GM23248 (cell line): ENCODE measurements at regions not wholly inside any gene's neighbourhood (a gene's known extent, or its start where the extent isn't known, plus 50 kb on each side); places are given as distances from the start of the nearest gene placed in this dataset.
"Not testable (repeated sequence)": the region's sequence is repeated elsewhere in the genome, so short reads cannot be mapped to it uniquely, and the experiment has no call there.

Experiments used
- DNase-seq: peaks from one replicate; pipeline ENCODE4 v3.0.0-alpha.2; 2015
- H2AFZ ChIP-seq: fragments of 200-600 bp; sonication (generic); 2 replicates; pipeline ENCODE4 v1.6.1; 2016; ENCODE audit warnings: antibody characterized with exemption
- H3F3A ChIP-seq: fragments of 200-600 bp; sonication (generic); 2 replicates; pipeline ENCODE4 v1.6.1; 2016; ENCODE audit warnings: mild to moderate bottlenecking, antibody characterized with exemption, mixed run types; ENCODE audit not compliant: insufficient read depth
- H3K27ac ChIP-seq: fragments of 200-600 bp; sonication (generic); 2 replicates; pipeline ENCODE4 v1.5.1; 2016; ENCODE audit warnings: mild to moderate bottlenecking
- H3K27me3 ChIP-seq: fragments of 200-600 bp; sonication (generic); replicated peaks from 2 replicates; pipeline ENCODE4 v1.6.1; 2016; ENCODE audit warnings: mild to moderate bottlenecking; ENCODE audit not compliant: insufficient read depth
- H3K36me3 ChIP-seq: fragments of 200-600 bp; sonication (generic); 2 replicates; pipeline ENCODE4 v1.6.1; 2016; ENCODE audit warnings: low read depth, mild to moderate bottlenecking
- H3K4me1 ChIP-seq: fragments of 200-600 bp; sonication (generic); 2 replicates; pipeline ENCODE4 v1.6.1; 2016; ENCODE audit warnings: mild to moderate bottlenecking; ENCODE audit not compliant: insufficient read depth
- H3K4me2 ChIP-seq: fragments of 200-600 bp; sonication (generic); one replicate; pipeline ENCODE4 v1.6.1; 2016; ENCODE audit warnings: mild to moderate bottlenecking; ENCODE audit not compliant: unreplicated experiment
- H3K4me3 ChIP-seq: fragments of 200-600 bp; sonication (generic); 2 replicates; pipeline ENCODE4 v1.5.1; 2016; ENCODE audit warnings: mild to moderate bottlenecking
- H3K79me2 ChIP-seq: fragments of 200-600 bp; sonication (generic); 2 replicates; pipeline ENCODE4 v1.6.1; 2016; ENCODE audit warnings: mild to moderate bottlenecking; ENCODE audit not compliant: insufficient read depth
- H3K9ac ChIP-seq: fragments of 200-600 bp; sonication (generic); 2 replicates; pipeline ENCODE4 v1.6.1; 2016; ENCODE audit warnings: mild to moderate bottlenecking
- H3K9me2 ChIP-seq: fragments of 200-600 bp; sonication (generic); 2 replicates; pipeline ENCODE4 v1.6.1; 2016; ENCODE audit warnings: mixed run types, mild to moderate bottlenecking, moderate library complexity; ENCODE audit not compliant: insufficient read depth
- H3K9me3 ChIP-seq: fragments of 200-600 bp; sonication (generic); one replicate; pipeline ENCODE4 v1.6.1; 2017; ENCODE audit warnings: low read depth
- H4K20me1 ChIP-seq: fragments of 200-600 bp; sonication (generic); 2 replicates; pipeline ENCODE4 v1.6.0; 2016; ENCODE audit not compliant: insufficient read depth
- EZH2 ChIP-seq: fragments of 200-600 bp; sonication (generic); IDR thresholded peaks from 2 replicates; pipeline ENCODE4 v1.6.1; 2018; ENCODE audit warnings: antibody characterized with exemption, mild to moderate bottlenecking; ENCODE audit not compliant: insufficient read depth, poor library complexity, severe bottlenecking
- EZH2phosphoT487 ChIP-seq: fragments of 200-600 bp; sonication (generic); IDR thresholded peaks from 2 replicates; pipeline ENCODE4 v1.6.1; 2018; ENCODE audit warnings: antibody characterized with exemption, moderate library complexity, mild to moderate bottlenecking, low read depth; ENCODE audit not compliant: insufficient read depth
- WGBS, 2 experiments: methylation state at CpG; one replicate each; pipeline ENCODE4 v1.1.6; 2015 to 2017; ENCODE audit warnings: low lambda C conversion rate in 2 of 2, low coverage in 1 of 2; ENCODE audit errors: missing lambda C conversion rate in 2 of 2; 5-methylcytosine and 5-hydroxymethylcytosine counted together
- in situ Hi-C: fragments of 300-500 bp; cut with MboI; formaldehyde crosslinking; loops from 2 replicates; pipeline ENCODE4 v1.15.0; 2020

- WGBS, 2 experiments: 17 to 18% methylated on average over 2 of the region's 2 CpGs
- no peak for DNase-seq
- Histone ChIP-seq H3K27me3 (peaks cover 30% of the 10 kb centered on the region), H3K9ac (no peak overlapping the region), H3K36me3 (no peaks in the 10 kb centered on the region), H3K9me2 (no peaks in the 10 kb centered on the region), H4K20me1 (no peaks in the 10 kb centered on the region), H3F3A (no peaks in the 10 kb centered on the region), H3K4me2 (no peak overlapping the region), H3K27ac (no peak overlapping the region), H2AFZ (no peak overlapping the region), H3K79me2 (no peaks in the 10 kb centered on the region), H3K4me3 (no peak overlapping the region), H3K4me1 (0 out of 2 replicates have a peak, but pooled peaks cover 5% of the 10 kb centered on the region), H3K9me3 (no peaks in the 10 kb centered on the region)
- in situ Hi-C loops: no loop called here
- TF ChIP-seq EZH2phosphoT487 (no peak), EZH2 (no peak)
Observed at GRCh38 chr11:45741032-45741431, 63.9 kb upstream of the SLC35C1 start.

GRCh38 chr11:45739866-45740265 lies 65.1 kb upstream of the SLC35C1 start:
- no peak for DNase-seq
- no peaks in the 10 kb centered on the region for H4K20me1 ChIP-seq
- no peak overlapping the region for H3K27ac ChIP-seq
- no peaks in the 10 kb centered on the region for H3F3A ChIP-seq
- H3K27me3 ChIP-seq: peaks cover 30% of the 10 kb centered on the region
- 59 to 74% methylated on average over 3 of the region's 3 CpGs for WGBS, 2 experiments
- H3K4me3 ChIP-seq: no peak overlapping the region
- in situ Hi-C loops: no loop called here
- H3K9me3 ChIP-seq: no peaks in the 10 kb centered on the region
- H3K9ac ChIP-seq: no peak overlapping the region
- H3K4me1 ChIP-seq: 0 out of 2 replicates have a peak, but pooled peaks cover 5% of the 10 kb centered on the region
- no peaks in the 10 kb centered on the region for H3K79me2 ChIP-seq
- no peaks in the 10 kb centered on the region for H3K9me2 ChIP-seq
- H3K4me2 ChIP-seq: no peak overlapping the region
- no peak overlapping the region for H2AFZ ChIP-seq
- TF ChIP-seq EZH2 (no peak), EZH2phosphoT487 (no peak)
- no peaks in the 10 kb centered on the region for H3K36me3 ChIP-seq

GRCh38 chr11:45739071-45739470 lies 65.9 kb upstream of the SLC35C1 start:
- WGBS, 2 experiments: 92% methylated on average over 15 to 19 of the region's 22 CpGs
- H3K9me3 ChIP-seq, H3K36me3 ChIP-seq, in situ Hi-C loops, H3K9ac ChIP-seq, H3K4me2 ChIP-seq, DNase-seq, H3K9me2 ChIP-seq, H2AFZ ChIP-seq, H3K4me1 ChIP-seq, H4K20me1 ChIP-seq, H3K27ac ChIP-seq, H3K4me3 ChIP-seq, H3K79me2 ChIP-seq, H3F3A ChIP-seq: not testable (repeated sequence)
- H3K27me3 ChIP-seq: peaks cover 30% of the 10 kb centered on the region

GRCh38 chr11:45738194-45738593 lies 66.8 kb upstream of the SLC35C1 start:
- in situ Hi-C loops: not testable (repeated sequence)

GRCh38 chr11:45737056-45737455 lies 67.9 kb upstream of the SLC35C1 start:
- H3K79me2 ChIP-seq: no peaks in the 10 kb centered on the region
- no peak for TF ChIP-seq EZH2
- no peak for TF ChIP-seq EZH2phosphoT487
- no peaks in the 10 kb centered on the region for H4K20me1 ChIP-seq
- no peak overlapping the region for H3K4me3 ChIP-seq
- no peaks in the 10 kb centered on the region for H3F3A ChIP-seq
- H3K9me3 ChIP-seq: no peaks in the 10 kb centered on the region
- in situ Hi-C loops: no loop called here
- 53 to 54% methylated on average over 4 of the region's 4 CpGs for WGBS, 2 experiments
- H3K9ac ChIP-seq: no peak overlapping the region
- H3K36me3 ChIP-seq: no peaks in the 10 kb centered on the region
- 0 out of 2 replicates have a peak, but pooled peaks cover 5% of the 10 kb centered on the region for H3K4me1 ChIP-seq
- H2AFZ ChIP-seq: no peak overlapping the region
- H3K27me3 ChIP-seq: peaks cover 14% of the 10 kb centered on the region
- peak; percentile 66 for DNase-seq
- H3K9me2 ChIP-seq: no peaks in the 10 kb centered on the region
- H3K4me2 ChIP-seq: no peak overlapping the region
- H3K27ac ChIP-seq: no peak overlapping the region

More at GRCh38 chr11:45738194-45738593, 66.8 kb upstream of the SLC35C1 start:
- not testable (repeated sequence) for H4K20me1 ChIP-seq, H2AFZ ChIP-seq, H3K9me2 ChIP-seq, H3K4me2 ChIP-seq, H3K4me3 ChIP-seq, H3F3A ChIP-seq, H3K36me3 ChIP-seq, H3K4me1 ChIP-seq, H3K9me3 ChIP-seq, H3K79me2 ChIP-seq, H3K27ac ChIP-seq, DNase-seq, H3K9ac ChIP-seq
- peaks cover 23% of the 10 kb centered on the region for H3K27me3 ChIP-seq
- 98% methylated on average over 15 of the region's 37 CpGs; no CpG with 5 or more reads in 1 of the 2 experiments for WGBS, 2 experiments
